ENCODE measurements at regions not wholly inside any gene's neighbourhood (a gene's known extent, or its start where the extent isn't known, plus 50 kb on each side); places are given as distances from the start of the nearest gene placed in this dataset.
A peak's percentile ranks its signal among the peaks of the same experiment; 100 is the strongest.

DNA sequence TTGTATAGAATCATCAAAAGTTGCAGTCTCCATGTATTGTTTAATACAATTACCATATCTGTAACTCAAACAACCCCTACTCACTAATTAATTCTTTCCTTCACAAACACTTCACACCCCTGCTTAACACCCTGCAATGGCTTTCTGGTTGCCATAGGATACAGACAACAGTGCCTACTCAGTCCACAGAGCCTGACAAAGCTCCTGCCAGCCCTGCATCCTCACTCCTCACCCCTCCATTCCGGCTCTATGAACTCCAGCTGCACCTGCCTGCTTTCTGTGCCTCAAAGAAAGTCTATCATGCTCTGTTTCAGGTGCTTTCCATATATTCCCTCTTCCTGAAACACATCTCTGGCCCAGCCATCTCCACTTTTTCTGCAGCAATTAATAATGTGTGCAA lies 253.4 kb downstream of the HACE1 start:
- Mint-ChIP-seq H3K36me3 (no peaks in the 10 kb centered on the region), H3K4me3 (no peak overlapping the region), H3K27ac (no peak overlapping the region), H3K9me3 (no peaks in the 10 kb centered on the region), H3K4me1 (ENCODE audit: low read depth in 2 of 2) (no peaks in the 10 kb centered on the region), H3K27me3 (no peaks in the 10 kb centered on the region)
- ATAC-seq, result no peak
- no peak for DNase-seq (ENCODE audit: low spot score)

DNA sequence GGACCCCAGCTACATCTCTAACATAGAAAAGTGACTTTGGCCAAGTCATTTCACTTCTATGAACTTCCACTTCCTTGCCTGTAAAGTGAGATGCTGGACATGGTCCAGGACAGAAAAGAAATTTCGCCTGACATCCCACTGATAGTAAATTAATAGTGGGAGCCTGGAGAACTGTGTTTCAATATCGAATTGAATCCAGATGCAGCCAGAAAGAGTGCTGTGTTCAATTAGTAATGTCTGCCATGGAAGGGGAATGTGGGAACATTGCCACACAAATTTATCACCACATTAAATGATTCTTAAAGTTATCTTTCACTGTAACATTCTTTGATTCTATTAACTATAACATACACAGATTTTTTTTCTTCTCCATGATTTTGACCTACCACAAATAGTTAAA lies 255.0 kb downstream of the HACE1 start:
- DNase-seq (ENCODE audit: low spot score), result no peak
- H3K36me3 Mint-ChIP-seq, result no peaks in the 10 kb centered on the region
- no peak overlapping the region for H3K27ac Mint-ChIP-seq
- no peak for ATAC-seq
- no peaks in the 10 kb centered on the region for H3K27me3 Mint-ChIP-seq
- H3K4me3 Mint-ChIP-seq, result no peak overlapping the region
- H3K4me1 Mint-ChIP-seq (ENCODE audit: low read depth in 2 of 2), result no peaks in the 10 kb centered on the region
- no peaks in the 10 kb centered on the region for H3K9me3 Mint-ChIP-seq

DNA sequence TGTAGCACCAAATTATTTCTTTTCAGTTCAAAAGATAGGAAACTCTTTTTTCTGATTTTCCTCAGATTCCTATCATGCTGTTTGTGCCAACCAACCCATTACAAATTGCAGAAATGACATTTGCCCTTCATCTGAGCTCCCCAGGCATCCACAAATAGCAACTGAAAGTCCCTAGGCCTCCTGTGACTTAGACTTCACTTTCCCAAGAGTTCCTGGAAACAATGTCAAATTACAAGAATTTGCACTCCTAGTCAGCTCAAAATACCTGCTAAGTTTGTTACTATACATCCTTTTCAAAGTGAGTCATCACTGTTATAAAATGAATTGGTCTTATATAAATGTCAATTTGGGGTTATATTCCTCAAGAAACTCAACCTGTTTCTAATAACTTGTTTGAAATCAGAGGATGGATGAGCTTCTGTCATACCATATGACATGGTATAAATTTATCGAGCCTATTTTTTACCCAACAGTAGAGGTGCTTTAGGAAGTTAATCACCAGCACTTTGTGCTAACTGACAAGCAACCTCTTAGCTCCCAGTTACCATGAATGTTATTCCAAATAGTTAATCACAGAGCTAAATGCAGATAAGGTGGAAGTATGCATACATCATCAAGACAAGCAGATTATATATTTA lies 256.5 kb downstream of the HACE1 start:
- Mint-ChIP-seq H3K4me1 (ENCODE audit: low read depth in 2 of 2) (no peaks in the 10 kb centered on the region), H3K36me3 (no peaks in the 10 kb centered on the region), H3K27me3 (no peaks in the 10 kb centered on the region), H3K4me3 (no peak overlapping the region), H3K9me3 (no peaks in the 10 kb centered on the region), H3K27ac (no peak overlapping the region)
- ATAC-seq (peak in 1 of 2 donors; percentile 43), DNase-seq (ENCODE audit: low spot score) (no peak)

DNA sequence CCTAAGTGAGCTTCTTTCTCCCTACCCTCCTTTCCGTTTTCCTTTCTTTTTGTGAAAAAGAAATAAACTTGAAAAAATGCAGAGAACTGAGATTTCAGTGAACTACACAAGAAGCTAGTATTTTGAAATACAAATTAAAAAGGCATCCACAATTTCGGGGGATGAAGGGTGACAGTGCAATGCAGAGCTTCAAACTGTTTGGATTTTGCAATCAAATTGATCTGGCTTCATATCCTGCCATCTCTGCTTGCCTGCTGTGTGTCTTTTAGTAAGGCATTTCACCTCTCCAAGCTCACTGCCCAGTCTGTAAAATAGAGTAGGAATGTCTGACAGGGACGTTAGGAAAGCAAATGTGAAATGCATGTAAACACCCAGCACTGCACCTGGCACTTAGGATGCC lies 258.0 kb downstream of the HACE1 start:
- Mint-ChIP-seq H3K9me3 (no peaks in the 10 kb centered on the region), H3K36me3 (peaks cover under 1% of the 10 kb centered on the region), H3K4me3 (no peak overlapping the region), H3K27me3 (peaks cover 0 to 1% of the 10 kb centered on the region in 2 donors), H3K27ac (no peak overlapping the region), H3K4me1 (ENCODE audit: low read depth in 2 of 2) (no peaks in the 10 kb centered on the region)
- DNase-seq (ENCODE audit: low spot score) (no peak), ATAC-seq (no peak)

DNA sequence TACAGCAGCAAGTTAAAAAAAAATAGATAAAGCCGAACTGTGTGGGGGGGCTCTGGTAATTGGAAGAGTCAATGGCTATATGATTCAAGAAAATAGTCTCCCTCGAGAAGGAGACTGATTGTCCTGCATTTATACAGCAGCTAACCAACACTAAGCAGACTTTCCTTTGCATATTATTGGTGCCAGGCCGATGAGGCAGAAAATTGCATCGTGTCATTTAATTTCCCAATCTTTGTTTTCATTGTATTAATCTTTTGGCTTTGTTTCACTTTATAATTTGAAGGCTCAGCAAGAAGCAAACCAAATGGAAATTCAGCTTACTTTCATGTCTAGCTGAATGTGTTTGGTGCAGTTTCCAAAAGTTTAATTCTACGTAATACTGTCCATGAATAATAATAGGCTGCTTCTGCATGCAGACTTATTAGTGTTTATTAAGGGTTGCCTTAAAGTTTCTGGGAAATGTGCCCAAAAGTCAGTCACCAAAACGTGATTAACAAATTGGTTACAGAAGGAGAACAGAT lies 258.5 kb downstream of the HACE1 start:
- H3K4me3 Mint-ChIP-seq, result no peak overlapping the region
- H3K9me3 Mint-ChIP-seq, result peaks cover 5% of the 10 kb centered on the region
- ATAC-seq (no peak), DNase-seq (ENCODE audit: low spot score) (no peak)
- no peak overlapping the region for H3K27ac Mint-ChIP-seq
- no peaks in the 10 kb centered on the region for H3K4me1 Mint-ChIP-seq (ENCODE audit: low read depth in 2 of 2)
- H3K36me3 Mint-ChIP-seq, result peaks cover 4% of the 10 kb centered on the region
- H3K27me3 Mint-ChIP-seq, result peaks cover 0 to 6% of the 10 kb centered on the region in 2 donors

DNA sequence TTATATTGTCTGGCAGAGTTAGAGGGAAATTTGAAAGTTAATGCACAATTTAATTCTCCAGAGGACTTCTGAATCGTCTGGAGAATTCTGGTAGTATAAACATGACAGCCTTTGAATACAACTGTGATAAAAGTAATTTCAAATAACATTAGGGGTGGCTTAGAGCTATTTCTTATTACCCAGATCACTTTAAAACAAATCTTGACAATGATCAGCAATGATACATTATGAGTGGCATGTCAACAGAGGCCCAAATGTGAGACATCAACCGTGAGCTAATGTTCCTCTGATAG lies 259.1 kb downstream of the HACE1 start:
- Mint-ChIP-seq H3K4me1 (ENCODE audit: low read depth in 2 of 2) (no peaks in the 10 kb centered on the region), H3K36me3 (peaks cover 4% of the 10 kb centered on the region), H3K9me3 (peaks cover 8% of the 10 kb centered on the region), H3K4me3 (no peak overlapping the region), H3K27ac (no peak overlapping the region), H3K27me3 (peaks cover 0 to 13% of the 10 kb centered on the region in 2 donors)
- ATAC-seq, result no peak
- no peak for DNase-seq (ENCODE audit: low spot score)

DNA sequence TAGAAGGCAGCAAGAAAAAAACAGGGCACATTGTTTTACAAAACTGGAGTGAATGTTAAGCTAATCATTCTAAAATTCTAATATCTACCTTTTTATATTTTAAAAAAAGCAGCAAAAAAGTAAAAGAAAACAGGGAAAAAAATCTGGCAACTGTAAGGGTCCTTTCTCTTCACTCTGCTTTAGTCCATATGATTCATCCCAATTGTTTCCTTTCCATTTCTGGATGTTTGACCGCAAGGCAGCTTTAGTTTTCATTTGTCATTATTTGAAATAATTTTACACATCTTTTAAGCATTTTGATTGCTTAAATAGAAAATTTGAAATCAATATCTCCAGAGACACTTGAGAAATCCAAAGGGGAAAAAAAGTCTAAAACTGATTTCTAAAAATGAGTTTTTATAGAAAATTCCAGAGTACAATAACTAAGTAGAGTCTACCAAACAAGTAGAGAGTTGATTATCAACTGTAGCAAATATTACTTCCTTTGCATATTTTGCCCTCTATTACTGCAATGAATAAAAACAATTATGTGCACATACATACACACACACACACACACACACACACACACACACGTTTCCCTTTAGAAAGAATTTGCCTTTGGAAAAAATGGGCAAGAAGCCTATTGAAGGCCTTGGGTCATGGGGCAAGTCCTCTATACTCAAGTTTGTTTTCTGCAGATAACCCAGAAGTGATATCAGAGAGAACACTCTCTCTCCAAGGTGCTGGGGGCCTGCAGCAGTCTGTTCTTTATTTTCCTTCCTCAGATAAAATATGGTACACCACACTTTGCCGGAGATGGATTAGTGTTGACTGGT lies 259.7 kb downstream of the HACE1 start:
- ATAC-seq, result no peak
- Mint-ChIP-seq H3K4me1 (ENCODE audit: low read depth in 2 of 2) (no peaks in the 10 kb centered on the region), H3K27ac (no peak overlapping the region), H3K36me3 (peaks cover 4% of the 10 kb centered on the region), H3K27me3 (peaks cover 0 to 13% of the 10 kb centered on the region in 2 donors), H3K4me3 (no peak overlapping the region), H3K9me3 (peaks cover 10% of the 10 kb centered on the region)
- DNase-seq (ENCODE audit: low spot score), result no peak

DNA sequence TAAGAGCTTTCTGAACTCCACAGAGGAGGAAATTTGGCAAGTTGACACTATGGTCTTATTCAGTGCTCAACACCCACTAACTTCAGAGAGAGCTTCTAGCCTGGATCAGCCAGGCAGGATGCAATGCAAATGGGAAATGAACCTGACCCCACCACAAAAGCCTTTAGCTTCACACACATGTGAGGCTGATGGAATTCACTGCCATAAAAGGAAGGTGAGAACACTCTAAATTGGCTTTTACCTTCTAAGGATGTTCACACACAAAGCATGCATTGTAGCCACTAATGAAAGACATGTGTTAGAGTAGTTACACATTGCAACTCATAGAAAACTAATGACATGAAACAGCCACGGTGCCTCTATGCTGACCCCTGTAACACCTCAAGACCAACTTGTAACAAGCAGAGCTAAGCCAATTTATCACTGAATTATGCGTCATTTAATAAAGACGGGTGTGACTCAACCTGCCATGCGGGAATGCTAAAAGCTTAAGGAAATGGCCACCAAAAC lies 262.1 kb downstream of the HACE1 start:
- H3K9me3 Mint-ChIP-seq, result peaks cover 10% of the 10 kb centered on the region
- H3K27ac Mint-ChIP-seq, result no peak overlapping the region
- H3K4me1 Mint-ChIP-seq (ENCODE audit: low read depth in 2 of 2), result no peaks in the 10 kb centered on the region
- H3K36me3 Mint-ChIP-seq, result peaks cover 4% of the 10 kb centered on the region
- no peak for ATAC-seq
- no peak for DNase-seq (ENCODE audit: low spot score)
- H3K4me3 Mint-ChIP-seq, result no peak overlapping the region
- peaks cover 0 to 13% of the 10 kb centered on the region in 2 donors for H3K27me3 Mint-ChIP-seq

DNA sequence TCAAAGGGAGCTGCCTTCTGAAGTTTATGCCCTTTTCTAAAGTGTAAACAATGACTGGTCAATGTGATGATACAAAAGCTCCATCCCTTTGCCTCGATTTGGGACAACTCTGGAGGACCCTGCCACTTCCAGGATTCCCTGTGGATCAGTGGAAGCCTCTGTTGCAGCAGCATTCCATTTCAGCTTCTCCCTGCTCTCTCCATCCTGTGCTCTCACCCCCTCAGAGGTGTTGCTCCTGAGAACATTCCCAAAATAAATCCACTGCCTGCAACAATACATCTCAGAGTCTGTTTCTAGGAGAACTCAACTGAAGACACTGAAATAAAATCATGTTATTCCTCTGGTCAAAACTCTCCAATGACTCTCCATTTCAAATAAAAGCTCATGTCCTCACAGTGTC lies 263.6 kb downstream of the HACE1 start:
- Mint-ChIP-seq H3K27me3 (peaks cover 0 to 13% of the 10 kb centered on the region in 2 donors), H3K36me3 (peaks cover 4% of the 10 kb centered on the region), H3K4me1 (ENCODE audit: low read depth in 2 of 2) (no peaks in the 10 kb centered on the region), H3K4me3 (no peak overlapping the region), H3K9me3 (peaks cover 13% of the 10 kb centered on the region), H3K27ac (no peak overlapping the region)
- ATAC-seq, result no peak
- DNase-seq (ENCODE audit: low spot score), result no peak

DNA sequence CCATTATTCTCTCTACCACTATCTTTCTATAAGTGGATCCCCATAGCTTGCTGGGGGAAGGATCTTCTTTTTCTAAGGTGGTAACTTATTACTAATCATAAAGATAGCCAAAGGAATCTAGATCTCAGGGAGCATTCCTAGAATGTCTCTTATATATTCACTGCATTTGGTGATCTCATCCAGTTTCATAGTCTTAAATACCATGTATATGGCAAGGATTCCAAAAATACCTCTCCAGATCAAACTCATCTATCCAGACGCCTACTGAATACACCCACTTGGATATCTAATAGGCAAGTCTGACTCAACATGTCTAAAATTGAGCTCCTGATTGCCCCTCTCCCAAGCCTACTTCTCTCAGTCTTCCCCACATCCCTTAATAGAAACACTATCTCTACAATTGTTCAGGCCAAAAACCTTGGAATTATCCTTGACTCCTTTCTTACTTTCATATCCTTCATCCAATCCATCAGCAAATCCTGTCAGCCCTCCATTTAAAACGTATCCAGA lies 264.4 kb downstream of the HACE1 start:
- peaks cover 4% of the 10 kb centered on the region for H3K36me3 Mint-ChIP-seq
- no peak overlapping the region for H3K4me3 Mint-ChIP-seq
- ATAC-seq (no peak), DNase-seq (ENCODE audit: low spot score) (no peak)
- H3K27me3 Mint-ChIP-seq, result peaks cover 0 to 13% of the 10 kb centered on the region in 2 donors
- no peaks in the 10 kb centered on the region for H3K4me1 Mint-ChIP-seq (ENCODE audit: low read depth in 2 of 2)
- H3K9me3 Mint-ChIP-seq, result peaks cover 13% of the 10 kb centered on the region
- no peak overlapping the region for H3K27ac Mint-ChIP-seq

DNA sequence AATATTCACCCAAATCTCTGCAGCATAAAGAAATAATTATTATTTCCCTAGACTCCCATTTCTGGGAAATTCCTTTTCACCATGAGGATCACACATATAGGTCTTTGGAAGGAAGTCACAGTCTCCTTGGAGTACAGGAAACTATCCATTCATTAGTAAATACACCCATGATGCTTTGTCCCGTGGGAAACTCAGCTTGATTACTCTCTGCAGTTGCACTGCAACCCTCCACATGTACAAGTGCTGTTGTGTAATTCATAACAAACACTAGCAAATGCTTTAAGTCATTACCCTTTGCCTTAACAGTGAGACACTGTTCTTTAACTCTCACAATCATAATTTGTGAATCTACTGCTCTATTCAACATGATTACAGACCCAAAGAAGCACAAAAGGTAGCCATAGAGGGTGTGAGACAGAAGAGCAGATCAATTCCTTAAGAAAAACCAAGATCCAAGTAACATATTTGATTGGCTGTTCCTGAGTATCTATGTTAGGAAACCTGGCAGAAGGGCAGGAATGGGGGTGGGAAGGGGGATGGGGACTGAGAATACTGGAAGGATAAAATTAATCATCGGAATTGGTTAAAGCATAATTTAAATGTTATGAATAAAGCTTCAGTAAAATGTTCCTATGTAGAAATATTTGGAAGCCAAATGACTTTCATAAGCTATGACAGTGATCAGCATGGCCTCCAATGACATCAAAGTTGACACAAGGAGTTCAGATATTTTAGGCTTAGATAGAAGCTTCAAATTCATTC lies 268.0 kb downstream of the HACE1 start:
- ATAC-seq (no peak), DNase-seq (ENCODE audit: low spot score) (no peak)
- H3K36me3 Mint-ChIP-seq, result peaks cover 4% of the 10 kb centered on the region
- H3K27ac Mint-ChIP-seq, result no peak overlapping the region
- peaks cover 16% of the 10 kb centered on the region for H3K9me3 Mint-ChIP-seq
- peaks cover 0 to 12% of the 10 kb centered on the region in 2 donors for H3K27me3 Mint-ChIP-seq
- H3K4me3 Mint-ChIP-seq, result no peak overlapping the region
- H3K4me1 Mint-ChIP-seq (ENCODE audit: low read depth in 2 of 2), result no peaks in the 10 kb centered on the region

DNA sequence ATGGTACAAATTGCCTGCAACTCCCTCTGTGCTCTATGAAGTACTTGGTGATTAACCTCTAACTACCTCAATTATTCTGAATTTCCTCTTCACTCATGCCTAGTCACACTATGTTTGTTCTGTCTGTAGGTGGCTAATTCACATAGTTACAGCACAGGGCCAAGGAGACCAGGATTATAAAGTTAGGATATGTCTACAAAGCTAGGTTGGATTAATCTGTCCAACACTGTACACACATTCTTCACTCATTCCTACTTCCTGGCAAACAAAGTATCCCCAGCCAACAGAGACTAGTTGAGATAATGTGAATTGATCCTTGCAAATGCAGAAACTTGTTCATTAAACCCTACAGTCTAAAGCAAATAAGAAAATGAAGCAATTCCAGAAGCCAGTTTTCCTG lies 269.8 kb downstream of the HACE1 start:
- Mint-ChIP-seq H3K4me1 (ENCODE audit: low read depth in 2 of 2) (no peaks in the 10 kb centered on the region), H3K9me3 (peaks cover 6% of the 10 kb centered on the region), H3K27ac (no peak overlapping the region), H3K36me3 (no peaks in the 10 kb centered on the region), H3K4me3 (no peak overlapping the region), H3K27me3 (peaks cover 0 to 3% of the 10 kb centered on the region in 2 donors)
- DNase-seq (ENCODE audit: low spot score) (no peak), ATAC-seq (no peak)

DNA sequence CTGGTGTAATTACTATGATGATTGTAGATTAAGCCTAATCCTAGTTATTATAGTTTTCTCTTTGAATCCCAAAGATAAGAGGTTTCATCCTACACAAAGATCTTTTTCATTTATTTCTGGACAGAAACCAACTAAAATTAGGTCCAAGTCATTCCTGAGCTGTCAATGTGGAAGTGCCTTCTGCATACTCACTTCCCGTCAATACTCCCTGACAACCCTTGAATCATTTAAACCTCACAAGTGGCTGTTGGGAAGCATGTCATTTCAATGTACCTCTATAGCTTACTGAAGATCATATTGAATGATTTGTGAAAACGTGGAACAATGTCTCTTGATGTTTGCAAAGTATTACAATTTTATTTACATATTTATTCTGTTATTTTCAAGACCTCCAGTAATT lies 274.1 kb downstream of the HACE1 start:
- Mint-ChIP-seq H3K27ac (no peak overlapping the region), H3K4me1 (ENCODE audit: low read depth in 2 of 2) (no peaks in the 10 kb centered on the region), H3K36me3 (no peaks in the 10 kb centered on the region), H3K27me3 (peaks cover 0 to 9% of the 10 kb centered on the region in 2 donors), H3K4me3 (no peak overlapping the region), H3K9me3 (peaks cover 3% of the 10 kb centered on the region)
- DNase-seq (ENCODE audit: low spot score), result no peak
- ATAC-seq, result no peak

DNA sequence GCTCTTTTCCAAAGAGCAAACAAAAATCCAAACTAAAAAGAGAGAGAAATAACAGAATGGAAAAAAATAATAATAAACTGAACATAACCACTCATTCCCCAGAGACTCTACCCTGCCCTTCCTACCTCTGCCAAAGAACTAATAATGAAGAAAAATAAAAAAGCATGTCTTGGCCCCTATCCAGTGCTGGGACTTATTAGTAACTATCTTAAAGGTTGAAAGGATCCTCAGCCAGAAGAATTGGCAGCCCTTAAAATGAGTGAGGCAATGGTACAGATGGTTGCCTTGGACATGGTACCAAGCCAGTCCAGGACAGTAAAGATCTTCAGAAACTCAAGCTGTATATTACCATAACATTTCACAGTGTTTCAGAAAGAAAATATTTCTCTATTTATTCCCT lies 279.3 kb downstream of the HACE1 start:
- no peaks in the 10 kb centered on the region for H3K4me1 Mint-ChIP-seq (ENCODE audit: low read depth in 2 of 2)
- H3K4me3 Mint-ChIP-seq, result no peak overlapping the region
- DNase-seq (ENCODE audit: low spot score) (no peak), ATAC-seq (no peak)
- peaks cover 0 to 9% of the 10 kb centered on the region in 2 donors for H3K27me3 Mint-ChIP-seq
- no peak overlapping the region for H3K27ac Mint-ChIP-seq
- no peaks in the 10 kb centered on the region for H3K9me3 Mint-ChIP-seq
- H3K36me3 Mint-ChIP-seq, result no peaks in the 10 kb centered on the region

Measured in natural killer cell treated with Interleukin-12 subunit alpha and Interleukin-12 subunit beta and Interleukin-15 and Interleukin-18, amount 100 ng/mL, for 72 hours (primary cell).